ENCODE measurements at regions not wholly inside any gene's neighbourhood (a gene's known extent, or its start where the extent isn't known, plus 50 kb on each side); places are given as distances from the start of the nearest gene placed in this dataset.
"Not testable (repeated sequence)": the region's sequence is repeated elsewhere in the genome, so short reads cannot be mapped to it uniquely, and the experiment has no call there.

- no peak for DNase-seq (ENCODE audit: low spot score)
Observed at GRCh38 chr22:35183917-35184316, 73.4 kb upstream of the HMGXB4 start.

- no peak for DNase-seq (ENCODE audit: low spot score)
Observed at GRCh38 chr22:35186492-35186891, 70.8 kb upstream of the HMGXB4 start.

- DNase-seq (ENCODE audit: low spot score) = not testable (repeated sequence)
Observed at GRCh38 chr22:35188930-35189329, 68.4 kb upstream of the HMGXB4 start.

GRCh38 chr22:35189559-35189958 is 67.7 kb upstream of the HMGXB4 start:
- no peak for DNase-seq (ENCODE audit: low spot score)

- no peak for DNase-seq (ENCODE audit: low spot score)
Observed at GRCh38 chr22:35191412-35191811, 65.9 kb upstream of the HMGXB4 start.

GRCh38 chr22:35192129-35192918 is 65.0 kb upstream of the HMGXB4 start:
- DNase-seq (ENCODE audit: low spot score) = no peak

GRCh38 chr22:35195226-35195625 is 62.1 kb upstream of the HMGXB4 start:
- no peak for DNase-seq (ENCODE audit: low spot score)

- no peak for DNase-seq (ENCODE audit: low spot score)
Observed at GRCh38 chr22:35195821-35196220, 61.5 kb upstream of the HMGXB4 start.

GRCh38 chr22:35197071-35197470 is 60.2 kb upstream of the HMGXB4 start:
- DNase-seq (ENCODE audit: low spot score) = no peak

GRCh38 chr22:35197886-35198285 is 59.4 kb upstream of the HMGXB4 start:
- DNase-seq (ENCODE audit: low spot score) = no peak

- no peak for DNase-seq (ENCODE audit: low spot score)
Observed at GRCh38 chr22:35198738-35199137, 58.6 kb upstream of the HMGXB4 start.

GRCh38 chr22:35202376-35202775 is 54.9 kb upstream of the HMGXB4 start:
- no peak for DNase-seq (ENCODE audit: low spot score)

- DNase-seq (ENCODE audit: low spot score) = no peak
Observed at GRCh38 chr22:35203583-35203982, 53.7 kb upstream of the HMGXB4 start.

GRCh38 chr22:35204807-35205775 is 52.2 kb upstream of the HMGXB4 start:
- no peak for DNase-seq (ENCODE audit: low spot score)

- no peak for DNase-seq (ENCODE audit: low spot score)
Observed at GRCh38 chr22:35205961-35206360, 51.3 kb upstream of the HMGXB4 start.

GRCh38 chr22:35206889-35207288 is 50.4 kb upstream of the HMGXB4 start:
- DNase-seq (ENCODE audit: low spot score) = no peak

All from CD4-positive, alpha-beta T cell treated with Interleukin-6 at 100 ng/mL for 8 hours (primary cell).